ENCODE measurements at regions not wholly inside any gene's neighbourhood (a gene's known extent, or its start where the extent isn't known, plus 50 kb on each side); places are given as distances from the start of the nearest gene placed in this dataset.

- Histone ChIP-seq H3K4me3 (no peak overlapping the region), H3K27me3 (no peaks in the 10 kb centered on the region), H3K4me1 (no peaks in the 10 kb centered on the region), H3K27ac (no peak overlapping the region), H3K9me3 (no peaks in the 10 kb centered on the region), H3K36me3 (no peaks in the 10 kb centered on the region)
- no peak for DNase-seq (ENCODE audit: extremely low spot score in 2 of 2)
- intact Hi-C loops (cut with DNase I), result no loop called here
- TF ChIP-seq CTCF (IDR thresholded peaks at IDR 0.05) (no peak), POLR2A (IDR thresholded peaks at IDR 0.05) (no peak), POLR2AphosphoS5 (IDR thresholded peaks at IDR 0.05; ENCODE audit: insufficient read depth in 1 of 2, low read depth in 1 of 2) (no peak)
Observed at GRCh38 chr6:163725008-163725941, 310.8 kb downstream of the QKI start.

- Histone ChIP-seq H3K36me3 (no peaks in the 10 kb centered on the region), H3K9me3 (no peaks in the 10 kb centered on the region), H3K4me3 (no peak overlapping the region), H3K27me3 (no peaks in the 10 kb centered on the region), H3K4me1 (no peaks in the 10 kb centered on the region), H3K27ac (no peak overlapping the region)
- no peak for TF ChIP-seq CTCF (IDR thresholded peaks at IDR 0.05)
- no peak for TF ChIP-seq POLR2AphosphoS5 (IDR thresholded peaks at IDR 0.05; ENCODE audit: insufficient read depth in 1 of 2, low read depth in 1 of 2)
- TF ChIP-seq POLR2A (IDR thresholded peaks at IDR 0.05), result no peak
- intact Hi-C loops (cut with DNase I), result no loop called here
- DNase-seq (ENCODE audit: extremely low spot score in 2 of 2), result no peak
Observed at GRCh38 chr6:163724196-163724595, 309.7 kb downstream of the QKI start.

GRCh38 chr6:163723759-163724158, 309.2 kb downstream of the QKI start:
- intact Hi-C loops (cut with DNase I), result no loop called here
- no peaks in the 10 kb centered on the region for H3K27me3 ChIP-seq
- H3K9me3 ChIP-seq, result no peaks in the 10 kb centered on the region
- no peak for DNase-seq (ENCODE audit: extremely low spot score in 2 of 2)
- TF ChIP-seq POLR2AphosphoS5 (IDR thresholded peaks at IDR 0.05; ENCODE audit: insufficient read depth in 1 of 2, low read depth in 1 of 2) (no peak), CTCF (IDR thresholded peaks at IDR 0.05) (no peak), POLR2A (IDR thresholded peaks at IDR 0.05) (no peak)
- H3K36me3 ChIP-seq, result no peaks in the 10 kb centered on the region
- no peaks in the 10 kb centered on the region for H3K4me1 ChIP-seq
- no peak overlapping the region for H3K27ac ChIP-seq
- no peak overlapping the region for H3K4me3 ChIP-seq

- Histone ChIP-seq H3K9me3 (no peaks in the 10 kb centered on the region), H3K27ac (no peak overlapping the region), H3K4me3 (no peak overlapping the region), H3K4me1 (no peaks in the 10 kb centered on the region), H3K27me3 (no peaks in the 10 kb centered on the region), H3K36me3 (no peaks in the 10 kb centered on the region)
- DNase-seq (ENCODE audit: extremely low spot score in 2 of 2), result no peak
- intact Hi-C loops (cut with DNase I), result no loop called here
- TF ChIP-seq POLR2A (IDR thresholded peaks at IDR 0.05), result no peak
- no peak for TF ChIP-seq CTCF (IDR thresholded peaks at IDR 0.05)
- TF ChIP-seq POLR2AphosphoS5 (IDR thresholded peaks at IDR 0.05; ENCODE audit: insufficient read depth in 1 of 2, low read depth in 1 of 2), result no peak
Observed at GRCh38 chr6:163721922-163722692, 307.6 kb downstream of the QKI start.
